ENCODE measurements at regions not wholly inside any gene's neighbourhood (a gene's known extent, or its start where the extent isn't known, plus 50 kb on each side); places are given as distances from the start of the nearest gene placed in this dataset.
"Not testable (repeated sequence)": the region's sequence is repeated elsewhere in the genome, so short reads cannot be mapped to it uniquely, and the experiment has no call there.

DNA sequence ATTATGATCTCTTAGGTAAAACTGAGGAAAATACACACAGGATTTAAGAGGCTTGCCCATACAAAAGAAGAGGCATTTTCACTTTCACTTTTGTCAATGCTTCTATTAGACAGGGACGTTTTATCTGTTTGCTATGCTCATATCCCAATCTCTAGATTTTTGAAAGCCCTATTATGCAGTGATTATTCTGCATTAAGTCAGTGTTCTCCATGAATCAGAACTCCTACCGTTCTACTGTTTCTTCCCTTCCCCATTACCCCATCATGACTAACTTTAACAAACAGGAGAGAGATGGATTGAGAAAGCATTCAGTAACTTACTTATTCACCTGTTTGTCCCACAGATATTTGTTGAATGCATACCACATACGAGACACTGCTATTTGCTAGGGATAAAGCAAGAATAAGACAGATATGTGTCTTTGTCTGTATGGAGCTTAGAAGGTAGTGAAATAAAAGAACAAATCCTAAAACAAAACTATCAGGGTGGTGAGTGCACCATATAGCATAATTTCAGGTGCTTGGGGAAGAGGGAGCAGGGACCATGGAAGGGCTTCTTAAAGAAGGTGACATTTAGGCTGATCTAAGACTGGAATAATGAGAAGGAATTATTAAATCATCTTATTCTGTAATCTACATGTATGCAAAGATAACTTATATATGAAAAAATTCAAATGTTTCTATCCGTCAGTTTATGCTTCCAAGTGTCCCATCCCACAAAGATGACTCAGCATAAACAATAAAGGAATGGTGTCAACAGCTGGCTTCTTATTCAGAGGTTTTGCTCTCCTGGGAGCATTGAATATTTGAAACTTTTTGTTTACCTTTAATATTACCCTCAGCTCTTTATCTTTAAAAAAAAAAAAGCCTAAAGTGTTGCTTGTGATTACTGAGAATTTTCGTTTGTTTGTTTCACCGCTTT is 328.1 kb downstream of the HINT1 start:
- peak overlapping the region; percentile 86 for H3K4me3 ChIP-seq (ENCODE audit: low read length)
- H3K27me3 ChIP-seq (ENCODE audit: low read depth, low read length): no peaks in the 10 kb centered on the region
- H3K4me1 ChIP-seq (ENCODE audit: low read length): peaks cover 14% of the 10 kb centered on the region
- H3K79me2 ChIP-seq (ENCODE audit: low read length): no peaks in the 10 kb centered on the region
- peak overlapping the region; percentile 96 for H3K4me2 ChIP-seq (ENCODE audit: low read length)
- no peaks in the 10 kb centered on the region for H3K9me3 ChIP-seq (ENCODE audit: insufficient read depth, low read length)
- H4K20me1 ChIP-seq (ENCODE audit: insufficient read depth, low read length): no peaks in the 10 kb centered on the region
- TF ChIP-seq EZH2phosphoT487 (IDR thresholded peaks at IDR 0.05; ENCODE audit: low read depth): no peak
- TF ChIP-seq, protein P1, sequence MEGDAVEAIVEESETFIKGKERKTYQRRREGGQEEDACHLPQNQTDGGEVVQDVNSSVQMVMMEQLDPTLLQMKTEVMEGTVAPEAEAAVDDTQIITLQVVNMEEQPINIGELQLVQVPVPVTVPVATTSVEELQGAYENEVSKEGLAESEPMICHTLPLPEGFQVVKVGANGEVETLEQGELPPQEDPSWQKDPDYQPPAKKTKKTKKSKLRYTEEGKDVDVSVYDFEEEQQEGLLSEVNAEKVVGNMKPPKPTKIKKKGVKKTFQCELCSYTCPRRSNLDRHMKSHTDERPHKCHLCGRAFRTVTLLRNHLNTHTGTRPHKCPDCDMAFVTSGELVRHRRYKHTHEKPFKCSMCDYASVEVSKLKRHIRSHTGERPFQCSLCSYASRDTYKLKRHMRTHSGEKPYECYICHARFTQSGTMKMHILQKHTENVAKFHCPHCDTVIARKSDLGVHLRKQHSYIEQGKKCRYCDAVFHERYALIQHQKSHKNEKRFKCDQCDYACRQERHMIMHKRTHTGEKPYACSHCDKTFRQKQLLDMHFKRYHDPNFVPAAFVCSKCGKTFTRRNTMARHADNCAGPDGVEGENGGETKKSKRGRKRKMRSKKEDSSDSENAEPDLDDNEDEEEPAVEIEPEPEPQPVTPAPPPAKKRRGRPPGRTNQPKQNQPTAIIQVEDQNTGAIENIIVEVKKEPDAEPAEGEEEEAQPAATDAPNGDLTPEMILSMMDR (IDR thresholded peaks at IDR 0.05; ENCODE audit: low read depth, low read length): no peak
- H3K36me3 ChIP-seq (replicated peaks; ENCODE audit: low read depth, low read length): no peaks in the 10 kb centered on the region
- H3K9ac ChIP-seq (ENCODE audit: low read length): peak overlapping the region; percentile 65
- peak overlapping the region; percentile 100 for H2AFZ ChIP-seq (ENCODE audit: low read depth, low read length)
- no peak overlapping the region for H3K27ac ChIP-seq (ENCODE audit: low read length)

DNA sequence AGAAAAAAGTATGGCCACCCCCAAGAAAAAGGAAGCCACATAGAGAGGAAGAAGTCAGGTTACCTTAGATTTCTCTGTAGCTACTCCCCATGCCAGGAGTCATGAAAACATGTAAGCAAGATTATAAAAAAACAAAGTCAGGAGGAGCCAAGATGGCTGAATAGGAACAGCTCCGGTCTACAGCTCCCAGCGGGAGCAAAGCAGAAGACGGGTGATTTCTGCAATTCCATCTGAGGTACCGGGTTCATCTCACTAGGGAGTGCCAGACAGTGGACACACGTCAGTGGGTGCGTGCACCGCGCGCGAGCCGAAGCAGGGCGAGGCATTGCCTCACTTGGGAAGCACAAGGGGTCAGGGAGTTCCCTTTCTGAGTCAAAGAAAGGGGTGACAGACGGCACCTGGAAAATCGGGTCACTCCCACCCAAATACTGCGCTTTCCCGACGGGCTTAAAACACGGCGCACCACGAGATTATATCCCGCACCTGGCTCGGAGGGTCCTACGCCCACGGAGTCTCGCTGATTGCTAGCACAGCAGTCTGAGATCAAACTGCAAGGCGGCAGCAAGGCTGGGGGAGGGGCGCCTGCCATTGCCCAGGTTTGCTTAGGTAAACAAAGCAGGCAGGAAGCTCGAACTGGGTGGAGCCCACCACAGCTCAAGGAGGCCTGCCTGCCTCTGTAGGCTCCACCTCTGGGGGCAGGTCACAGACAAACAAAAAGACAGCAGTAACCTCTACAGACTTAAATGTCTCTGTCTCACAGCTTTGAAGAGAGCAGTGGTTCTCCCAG is 347.3 kb downstream of the HINT1 start:
- H3K9me3 ChIP-seq (ENCODE audit: insufficient read depth, low read length); H3K79me2 ChIP-seq (ENCODE audit: low read length); H2AFZ ChIP-seq (ENCODE audit: low read depth, low read length); H3K4me1 ChIP-seq (ENCODE audit: low read length); H3K27me3 ChIP-seq (ENCODE audit: low read depth, low read length); H3K4me3 ChIP-seq (ENCODE audit: low read length); H3K27ac ChIP-seq (ENCODE audit: low read length); H4K20me1 ChIP-seq (ENCODE audit: insufficient read depth, low read length); H3K36me3 ChIP-seq (replicated peaks; ENCODE audit: low read depth, low read length); H3K9ac ChIP-seq (ENCODE audit: low read length); H3K4me2 ChIP-seq (ENCODE audit: low read length): not testable (repeated sequence)

- H3K4me3 ChIP-seq (ENCODE audit: low read length): no peak overlapping the region
- H2AFZ ChIP-seq (ENCODE audit: low read depth, low read length): no peak overlapping the region
- no peaks in the 10 kb centered on the region for H3K4me1 ChIP-seq (ENCODE audit: low read length)
- no peak overlapping the region for H3K9ac ChIP-seq (ENCODE audit: low read length)
- H3K36me3 ChIP-seq (replicated peaks; ENCODE audit: low read depth, low read length): no peaks in the 10 kb centered on the region
- no peaks in the 10 kb centered on the region for H3K9me3 ChIP-seq (ENCODE audit: insufficient read depth, low read length)
- no peak overlapping the region for H3K27ac ChIP-seq (ENCODE audit: low read length)
- no peaks in the 10 kb centered on the region for H3K27me3 ChIP-seq (ENCODE audit: low read depth, low read length)
- H3K79me2 ChIP-seq (ENCODE audit: low read length): no peaks in the 10 kb centered on the region
- no peaks in the 10 kb centered on the region for H4K20me1 ChIP-seq (ENCODE audit: insufficient read depth, low read length)
- TF ChIP-seq EZH2phosphoT487 (IDR thresholded peaks at IDR 0.05; ENCODE audit: low read depth): no peak
- TF ChIP-seq, protein P1 (IDR thresholded peaks at IDR 0.05; ENCODE audit: low read depth, low read length): no peak
- no peak overlapping the region for H3K4me2 ChIP-seq (ENCODE audit: low read length)
These were observed 349.8 kb downstream of the HINT1 start for GRCh38 chr5:130815246-130815645.

DNA sequence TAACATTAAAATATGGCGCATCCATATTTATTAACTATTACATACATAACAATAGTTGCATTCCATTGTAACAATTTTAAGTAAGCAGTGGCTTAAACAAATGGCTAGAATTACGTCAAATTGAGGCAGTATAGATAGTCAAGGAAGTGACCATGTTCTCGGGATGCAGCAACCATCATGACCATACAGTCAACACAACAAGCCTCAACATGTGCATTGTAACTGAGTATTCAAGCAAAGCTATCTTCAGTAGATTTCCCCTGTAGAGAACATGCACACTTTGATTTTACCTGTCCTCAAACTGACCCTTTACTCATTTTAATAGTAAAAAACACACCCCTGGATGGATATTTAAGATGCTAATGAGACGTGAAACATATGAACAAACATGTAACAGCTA is 356.4 kb downstream of the HINT1 start:
- H3K4me3 ChIP-seq (ENCODE audit: low read length): no peak overlapping the region
- no peak for TF ChIP-seq EZH2phosphoT487 (IDR thresholded peaks at IDR 0.05; ENCODE audit: low read depth)
- TF ChIP-seq, protein P1 (IDR thresholded peaks at IDR 0.05; ENCODE audit: low read depth, low read length): no peak
- no peaks in the 10 kb centered on the region for H3K27me3 ChIP-seq (ENCODE audit: low read depth, low read length)
- no peaks in the 10 kb centered on the region for H3K9me3 ChIP-seq (ENCODE audit: insufficient read depth, low read length)
- H2AFZ ChIP-seq (ENCODE audit: low read depth, low read length): no peak overlapping the region
- H3K4me1 ChIP-seq (ENCODE audit: low read length): no peaks in the 10 kb centered on the region
- no peak overlapping the region for H3K4me2 ChIP-seq (ENCODE audit: low read length)
- no peak overlapping the region for H3K9ac ChIP-seq (ENCODE audit: low read length)
- H3K79me2 ChIP-seq (ENCODE audit: low read length): no peaks in the 10 kb centered on the region
- H3K27ac ChIP-seq (ENCODE audit: low read length): no peak overlapping the region
- H4K20me1 ChIP-seq (ENCODE audit: insufficient read depth, low read length): no peaks in the 10 kb centered on the region
- no peaks in the 10 kb centered on the region for H3K36me3 ChIP-seq (replicated peaks; ENCODE audit: low read depth, low read length)
